ENCODE measurements at regions not wholly inside any gene's neighbourhood (a gene's known extent, or its start where the extent isn't known, plus 50 kb on each side); places are given as distances from the start of the nearest gene placed in this dataset.
"Not testable (repeated sequence)": the region's sequence is repeated elsewhere in the genome, so short reads cannot be mapped to it uniquely, and the experiment has no call there.

DNA sequence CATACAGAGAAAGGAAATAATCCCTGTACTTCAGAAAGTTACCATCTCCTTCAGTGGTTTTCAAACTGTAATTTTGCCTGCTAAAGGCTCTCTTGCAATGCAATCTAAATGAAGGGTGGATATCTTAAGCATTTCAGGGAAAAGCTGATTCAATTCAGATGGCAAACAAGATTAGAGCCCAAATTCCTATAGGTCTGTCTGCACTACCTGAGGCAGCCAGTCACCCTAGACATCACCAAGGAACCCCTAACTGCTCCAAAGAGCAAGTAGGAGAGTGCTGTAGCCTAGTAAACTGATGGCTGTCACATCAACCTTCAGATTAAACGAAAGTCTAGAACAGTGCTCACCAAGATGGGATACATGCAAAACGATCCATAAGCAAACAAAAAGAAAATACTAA, 138.0 kb upstream of the ANK3 start:
- 73 to 88% (median 75%) methylated on average over 2 of the region's 2 CpGs for WGBS, 4 donors
- TF ChIP-seq POLR2A (IDR thresholded peaks at IDR 0.05), result no peak
- TF ChIP-seq, protein P1, sequence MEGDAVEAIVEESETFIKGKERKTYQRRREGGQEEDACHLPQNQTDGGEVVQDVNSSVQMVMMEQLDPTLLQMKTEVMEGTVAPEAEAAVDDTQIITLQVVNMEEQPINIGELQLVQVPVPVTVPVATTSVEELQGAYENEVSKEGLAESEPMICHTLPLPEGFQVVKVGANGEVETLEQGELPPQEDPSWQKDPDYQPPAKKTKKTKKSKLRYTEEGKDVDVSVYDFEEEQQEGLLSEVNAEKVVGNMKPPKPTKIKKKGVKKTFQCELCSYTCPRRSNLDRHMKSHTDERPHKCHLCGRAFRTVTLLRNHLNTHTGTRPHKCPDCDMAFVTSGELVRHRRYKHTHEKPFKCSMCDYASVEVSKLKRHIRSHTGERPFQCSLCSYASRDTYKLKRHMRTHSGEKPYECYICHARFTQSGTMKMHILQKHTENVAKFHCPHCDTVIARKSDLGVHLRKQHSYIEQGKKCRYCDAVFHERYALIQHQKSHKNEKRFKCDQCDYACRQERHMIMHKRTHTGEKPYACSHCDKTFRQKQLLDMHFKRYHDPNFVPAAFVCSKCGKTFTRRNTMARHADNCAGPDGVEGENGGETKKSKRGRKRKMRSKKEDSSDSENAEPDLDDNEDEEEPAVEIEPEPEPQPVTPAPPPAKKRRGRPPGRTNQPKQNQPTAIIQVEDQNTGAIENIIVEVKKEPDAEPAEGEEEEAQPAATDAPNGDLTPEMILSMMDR (IDR thresholded peaks at IDR 0.05), result no peak
- Histone ChIP-seq H3K27ac (no peak overlapping the region), H3K4me1 (replicated peaks in 1 of 2) (no peaks in the 10 kb centered on the region), H3K9me3 (replicated peaks in 1 of 3) (no peaks in the 10 kb centered on the region), H3K36me3 (replicated peaks in 1 of 2) (no peaks in the 10 kb centered on the region), H3K27me3 (no peaks in the 10 kb centered on the region), H3K4me3 (no peak overlapping the region)
- intact Hi-C loops (cut with DNase I), result no loop called here
- no peak for DNase-seq

DNA sequence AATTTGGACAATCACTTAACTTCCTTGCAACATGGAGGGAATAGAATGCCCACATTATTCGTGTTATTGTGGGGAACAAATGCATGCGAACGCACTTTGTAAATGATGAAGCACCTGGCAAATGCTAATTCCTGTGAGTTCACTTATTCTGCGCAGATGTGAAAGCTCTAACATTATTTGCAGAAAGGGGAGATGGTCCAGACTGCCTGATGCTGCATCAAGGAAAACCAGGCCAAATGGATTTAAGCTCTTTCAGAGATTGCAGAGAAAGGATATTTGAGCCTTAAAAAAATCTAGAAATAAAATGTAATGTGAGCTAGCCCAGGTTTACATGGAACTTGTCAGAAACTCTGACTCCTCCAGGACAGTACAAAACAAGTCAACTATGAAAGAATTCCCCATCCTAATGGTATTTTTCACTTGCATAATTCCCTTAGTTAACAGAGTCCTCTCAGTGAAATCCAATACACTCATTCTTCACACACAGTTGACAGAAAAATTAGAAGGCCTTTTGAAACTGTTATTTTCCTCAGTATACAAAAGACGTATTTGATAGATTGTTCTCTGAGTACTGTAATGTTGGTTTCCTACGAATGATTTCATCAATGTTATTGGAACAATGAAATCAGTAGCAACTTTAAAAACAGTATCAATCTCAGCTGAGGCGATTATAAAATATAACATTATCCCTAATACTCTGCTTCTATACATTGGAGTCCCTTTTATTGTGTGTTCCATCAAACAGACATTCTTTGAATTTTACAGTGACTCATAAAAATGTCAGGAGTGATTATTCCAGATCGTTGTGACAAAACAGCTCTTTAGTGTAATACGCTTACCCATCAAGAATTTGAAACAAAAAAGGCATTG, 136.3 kb upstream of the ANK3 start:
- intact Hi-C loops (cut with DNase I), result no loop called here
- Histone ChIP-seq H3K27ac (no peak overlapping the region), H3K4me3 (no peak overlapping the region), H3K27me3 (no peaks in the 10 kb centered on the region), H3K4me1 (replicated peaks in 1 of 2) (no peaks in the 10 kb centered on the region), H3K9me3 (replicated peaks in 1 of 3) (no peaks in the 10 kb centered on the region), H3K36me3 (replicated peaks in 1 of 2) (no peaks in the 10 kb centered on the region)
- WGBS, 4 donors, result 70 to 82% (median 76%) methylated on average over 9 of the region's 9 CpGs
- no peak for DNase-seq
- TF ChIP-seq, protein P1 (IDR thresholded peaks at IDR 0.05), result no peak
- no peak for TF ChIP-seq POLR2A (IDR thresholded peaks at IDR 0.05)

DNA sequence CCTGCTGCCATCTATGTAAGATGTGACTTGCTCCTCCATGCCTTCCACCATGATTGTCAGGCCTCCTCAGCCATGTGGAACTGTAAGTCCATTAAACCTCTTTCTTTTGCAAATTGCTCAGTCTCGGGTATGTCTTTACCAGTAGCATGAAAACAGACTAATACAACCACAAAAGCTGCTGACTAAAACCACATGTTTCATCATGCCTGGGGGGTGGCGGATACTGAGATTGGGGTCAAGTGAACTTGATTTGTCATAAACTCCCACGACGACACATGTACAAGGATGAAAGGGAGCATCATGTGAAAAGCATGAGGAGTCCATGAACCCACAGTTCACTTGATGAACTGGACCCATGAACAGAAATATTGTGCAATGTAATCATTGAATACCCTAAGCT, 134.9 kb upstream of the ANK3 start:
- H3K27ac ChIP-seq, result no peak overlapping the region
- no peaks in the 10 kb centered on the region for H3K36me3 ChIP-seq (replicated peaks in 1 of 2)
- no peak overlapping the region for H3K4me3 ChIP-seq
- H3K4me1 ChIP-seq (replicated peaks in 1 of 2), result no peaks in the 10 kb centered on the region
- no peak for DNase-seq
- intact Hi-C loops (cut with DNase I), result no loop called here
- H3K27me3 ChIP-seq, result no peaks in the 10 kb centered on the region
- TF ChIP-seq, protein P1 (IDR thresholded peaks at IDR 0.05), result no peak
- no peak for TF ChIP-seq POLR2A (IDR thresholded peaks at IDR 0.05)
- 78 to 94% (median 89%) methylated on average over 4 of the region's 4 CpGs for WGBS, 4 donors
- H3K9me3 ChIP-seq (replicated peaks in 1 of 3), result no peaks in the 10 kb centered on the region

DNA sequence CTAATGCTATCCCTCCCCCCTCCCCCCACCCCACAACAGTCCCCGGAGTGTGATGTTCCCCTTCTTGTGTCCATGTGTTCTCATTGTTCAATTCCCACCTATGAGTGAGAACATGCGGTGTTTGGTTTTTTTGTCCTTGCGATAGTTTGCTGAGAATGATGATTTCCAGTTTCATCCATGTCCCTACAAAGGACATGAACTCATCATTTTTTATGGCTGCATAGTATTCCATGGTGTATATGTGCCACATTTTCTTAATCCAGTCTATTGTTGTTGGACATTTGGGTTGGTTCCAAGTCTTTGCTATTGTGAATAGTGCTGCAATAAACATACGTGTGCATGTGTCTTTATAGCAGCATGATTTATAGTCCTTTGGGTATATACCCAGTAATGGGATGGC, 133.7 kb upstream of the ANK3 start:
- H3K4me3 ChIP-seq; H3K36me3 ChIP-seq (replicated peaks in 1 of 2); H3K9me3 ChIP-seq (replicated peaks in 1 of 3); DNase-seq; H3K27ac ChIP-seq; H3K27me3 ChIP-seq; intact Hi-C loops (cut with DNase I); H3K4me1 ChIP-seq (replicated peaks in 1 of 2): not testable (repeated sequence)
- WGBS, 4 donors, result 80 to 89% (median 85%) methylated on average over 1 to 2 of the region's 4 CpGs; no CpG with 5 or more reads in 1 of the 4 donors

DNA sequence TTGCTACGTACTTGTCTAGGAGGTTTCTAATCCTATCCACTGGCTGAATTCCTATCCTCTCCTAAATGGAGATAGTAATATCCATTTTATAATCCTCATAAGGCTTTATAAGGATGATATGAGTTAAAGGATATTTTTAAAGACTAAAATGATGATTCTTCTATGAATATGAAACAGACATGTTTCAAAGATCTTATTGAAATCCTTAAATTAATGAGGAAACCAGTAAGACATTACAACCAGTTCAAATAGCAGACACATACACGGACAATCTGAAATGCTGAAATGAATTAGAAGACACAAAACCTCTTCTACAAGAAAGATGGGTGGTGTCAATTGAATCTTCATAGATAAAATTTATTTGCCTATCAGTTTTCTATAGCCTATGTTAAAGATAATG, 132.9 kb upstream of the ANK3 start:
- H3K36me3 ChIP-seq (replicated peaks in 1 of 2), result no peaks in the 10 kb centered on the region
- intact Hi-C loops (cut with DNase I), result no loop called here
- no peaks in the 10 kb centered on the region for H3K9me3 ChIP-seq (replicated peaks in 1 of 3)
- H3K4me1 ChIP-seq (replicated peaks in 1 of 2), result no peaks in the 10 kb centered on the region
- H3K27ac ChIP-seq, result peak overlapping the region in 1 of 5 donors; percentile 24
- WGBS, 4 donors, result 90 to 95% (median 94%) methylated on average over 2 of the region's 2 CpGs
- H3K27me3 ChIP-seq, result no peaks in the 10 kb centered on the region
- TF ChIP-seq, protein P1 (IDR thresholded peaks at IDR 0.05), result no peak
- no peak for TF ChIP-seq POLR2A (IDR thresholded peaks at IDR 0.05)
- no peak overlapping the region for H3K4me3 ChIP-seq
- no peak for DNase-seq

Data from adrenal gland (tissue), 9 donors.